HG03558 (cell line): ENCODE measurements at regions not wholly inside any gene's neighbourhood (a gene's known extent, or its start where the extent isn't known, plus 50 kb on each side); places are given as distances from the start of the nearest gene placed in this dataset.

Source experiments
- ATAC-seq: cut with Tn5 transposase; IDR thresholded peaks from one replicate; pipeline ENCODE4 v1.9.1; 2021; ENCODE audit warnings: moderate number of reproducible peaks; ENCODE audit not compliant: unreplicated experiment; ENCODE audit errors: extremely low read depth

- no peak for ATAC-seq
Measured at GRCh38 chr10:32174349-32174893, 118.2 kb upstream of the KIF5B start.

GRCh38 chr10:32171204-32171603 lies 115.0 kb upstream of the KIF5B start:
- ATAC-seq = no peak

GRCh38 chr10:32169556-32169955 lies 113.3 kb upstream of the KIF5B start:
- no peak for ATAC-seq

DNA sequence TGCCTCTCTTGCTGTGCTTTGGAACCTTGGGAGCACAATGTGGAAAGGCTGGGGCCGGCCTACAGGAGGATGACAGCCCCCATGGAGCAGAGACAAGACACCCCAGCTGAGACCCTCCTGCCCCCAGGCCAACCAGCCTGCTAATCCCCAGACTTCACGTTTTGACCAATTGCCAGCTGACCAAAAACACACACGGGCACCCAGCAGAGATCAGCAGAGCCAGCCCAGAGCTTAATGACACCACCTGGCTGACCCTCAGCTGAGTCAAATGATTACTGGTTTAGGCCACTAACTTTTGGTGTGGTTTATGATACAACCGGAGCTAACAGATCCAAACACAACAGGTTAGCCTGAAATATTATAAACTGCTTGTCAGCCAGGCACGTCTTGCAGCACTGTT lies 111.2 kb upstream of the KIF5B start:
- ATAC-seq = no peak

DNA sequence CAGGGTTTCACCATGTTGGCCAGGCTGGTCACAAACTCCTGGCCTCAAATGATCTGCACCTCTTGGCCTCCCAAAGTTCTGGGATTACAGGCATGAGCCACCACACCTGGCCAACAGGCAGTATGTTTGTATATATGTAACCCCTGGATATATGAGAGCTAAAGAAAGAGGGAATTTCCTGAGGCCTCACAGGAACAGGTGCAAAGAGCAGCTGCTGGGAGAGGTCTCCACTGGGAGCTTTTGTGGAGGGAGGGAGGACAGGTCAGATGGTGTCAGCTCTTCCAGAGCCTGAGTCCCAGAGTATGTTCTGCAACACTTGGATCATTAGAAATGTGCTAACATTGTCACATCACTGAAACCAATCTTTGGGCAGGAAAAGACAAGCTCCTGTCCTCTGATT lies 110.1 kb upstream of the KIF5B start:
- no peak for ATAC-seq

- ATAC-seq = no peak
Measured at GRCh38 chr10:32163762-32164148, 107.5 kb upstream of the KIF5B start.

DNA sequence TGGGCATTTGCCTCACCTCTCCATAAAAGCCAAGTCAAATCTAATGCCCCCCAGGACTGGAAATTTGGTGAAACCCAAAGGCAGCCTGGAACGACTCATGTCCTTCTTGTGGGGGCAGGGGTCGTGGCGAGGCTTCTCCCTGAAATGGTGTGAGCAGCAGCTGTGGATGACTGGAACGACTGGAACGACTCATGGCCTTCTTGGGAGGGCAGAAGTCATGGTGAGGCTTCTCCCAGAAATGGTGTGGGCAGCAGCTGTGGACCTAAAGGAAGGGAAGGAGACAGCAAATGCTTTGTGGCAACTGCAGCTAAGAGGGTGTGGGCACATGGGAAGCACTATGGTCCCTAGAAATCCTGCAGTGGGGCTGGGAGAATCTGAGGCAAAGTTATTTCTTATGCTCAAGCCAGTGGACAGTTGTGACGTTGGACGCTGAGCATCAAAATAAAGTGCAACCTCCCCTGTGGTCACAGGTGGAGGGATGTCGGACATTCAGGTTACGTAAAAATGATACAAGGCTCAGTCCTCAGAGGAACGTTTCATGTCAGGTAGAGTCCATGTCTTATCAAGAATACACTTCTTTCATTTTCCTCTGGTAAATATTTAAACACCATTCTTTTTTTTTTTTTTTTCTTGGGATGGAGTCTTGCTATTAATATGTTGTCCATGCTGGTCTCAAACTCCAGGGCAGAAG lies 107.0 kb upstream of the KIF5B start:
- ATAC-seq = no peak

DNA sequence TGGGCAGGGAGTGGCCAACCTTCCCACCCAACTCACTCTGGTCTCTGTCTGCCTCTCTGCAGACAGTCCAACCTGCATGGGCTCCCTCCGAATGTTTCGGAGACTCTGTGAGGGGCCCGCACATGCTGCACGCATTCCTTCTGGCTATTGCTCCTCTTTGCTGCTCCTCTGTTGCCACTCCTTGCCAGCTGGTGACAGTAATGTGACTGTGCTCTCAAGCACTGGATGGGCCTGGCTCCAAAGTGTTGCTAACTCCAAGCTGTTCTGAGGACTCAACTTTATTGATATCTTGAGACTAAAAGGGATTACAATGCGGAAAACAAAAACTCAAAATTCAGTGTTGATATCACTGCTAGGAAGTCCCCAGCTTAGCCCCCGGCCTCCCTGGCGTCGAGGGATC lies 105.4 kb upstream of the KIF5B start:
- no peak for ATAC-seq

- no peak for ATAC-seq
Measured at GRCh38 chr10:32160864-32161263, 104.6 kb upstream of the KIF5B start.

DNA sequence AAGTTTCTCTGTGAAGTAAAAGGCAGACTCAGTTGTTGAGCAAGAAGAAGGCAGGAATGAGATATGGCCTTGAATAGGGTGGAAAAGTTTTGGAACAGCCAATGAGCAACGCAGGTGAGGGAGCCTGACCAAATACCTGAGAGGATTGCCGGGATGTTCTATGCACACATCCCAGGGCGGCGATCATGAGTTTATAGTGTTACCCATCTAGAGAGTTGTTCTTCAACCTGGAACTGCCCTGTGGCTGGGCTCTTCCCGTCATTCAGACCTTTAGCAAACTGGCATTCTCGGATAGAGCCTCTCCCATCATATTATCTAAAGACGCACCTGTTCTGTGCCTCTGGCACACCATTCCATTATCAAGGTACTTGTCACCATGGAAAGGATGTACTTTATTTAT lies 103.0 kb upstream of the KIF5B start:
- no peak for ATAC-seq

DNA sequence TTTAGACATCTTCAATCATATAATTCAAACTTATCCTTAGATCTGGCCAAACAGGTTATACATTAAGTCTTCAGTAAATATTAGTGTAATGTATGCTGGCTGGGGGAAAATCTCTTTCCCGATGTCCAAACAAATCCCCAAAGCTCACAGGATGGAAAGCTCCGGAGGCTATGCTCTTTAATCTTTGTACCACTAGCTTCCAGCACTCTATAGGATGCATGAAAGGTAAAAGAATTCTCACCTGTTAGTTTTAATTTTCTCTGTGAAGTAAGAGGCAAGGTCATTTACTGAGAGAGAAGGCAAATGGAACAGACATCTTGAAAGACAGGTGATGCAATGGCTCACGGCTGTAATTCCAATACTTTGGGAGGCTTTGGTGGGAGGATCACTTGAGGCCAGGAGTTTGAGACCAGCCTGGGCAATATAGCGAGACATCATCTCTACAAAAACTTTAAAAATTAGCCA lies 99.8 kb upstream of the KIF5B start:
- no peak for ATAC-seq

DNA sequence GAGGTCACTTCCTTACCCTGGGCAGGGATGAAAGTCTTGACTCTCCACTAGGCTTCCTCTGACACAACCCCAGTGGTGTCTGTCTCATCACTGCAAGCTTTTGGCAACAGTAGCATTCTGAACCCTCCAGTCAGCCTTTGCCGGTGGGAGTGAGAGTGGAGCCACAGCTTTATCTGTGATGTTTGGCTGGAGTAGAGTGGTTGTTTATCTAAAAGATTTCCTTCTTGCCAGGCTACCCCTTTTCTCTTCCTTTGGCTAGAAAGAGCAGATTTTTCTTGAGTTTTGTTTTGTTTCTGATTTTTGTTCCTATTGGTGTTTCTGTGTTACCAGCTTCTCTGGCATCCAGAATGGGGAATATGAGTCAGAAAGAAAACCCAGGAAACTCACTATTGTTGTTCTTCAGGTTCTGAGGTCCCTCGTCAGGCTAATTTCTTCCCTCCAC lies 98.9 kb upstream of the KIF5B start:
- no peak for ATAC-seq

- no peak for ATAC-seq
Measured at GRCh38 chr10:32153931-32154330, 97.7 kb upstream of the KIF5B start.

DNA sequence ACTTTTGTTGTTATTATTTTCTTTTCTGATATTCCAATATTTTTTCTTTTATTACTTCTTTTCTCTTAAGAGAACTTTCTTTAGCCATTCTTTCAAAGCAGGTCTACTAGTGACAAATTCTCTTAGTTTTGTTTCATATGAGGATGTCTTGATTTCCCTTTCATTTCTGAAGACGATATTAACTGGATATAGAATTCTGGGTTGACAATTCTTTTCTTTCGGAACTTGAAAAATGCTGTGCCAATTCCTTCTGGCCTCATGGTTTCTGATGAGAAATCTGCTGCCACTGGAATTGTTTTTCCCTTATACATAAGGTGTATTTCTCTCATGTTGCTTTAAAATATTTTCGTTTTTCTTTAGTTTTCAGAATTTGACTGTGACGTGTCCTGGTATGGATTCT lies 97.0 kb upstream of the KIF5B start:
- no peak for ATAC-seq

DNA sequence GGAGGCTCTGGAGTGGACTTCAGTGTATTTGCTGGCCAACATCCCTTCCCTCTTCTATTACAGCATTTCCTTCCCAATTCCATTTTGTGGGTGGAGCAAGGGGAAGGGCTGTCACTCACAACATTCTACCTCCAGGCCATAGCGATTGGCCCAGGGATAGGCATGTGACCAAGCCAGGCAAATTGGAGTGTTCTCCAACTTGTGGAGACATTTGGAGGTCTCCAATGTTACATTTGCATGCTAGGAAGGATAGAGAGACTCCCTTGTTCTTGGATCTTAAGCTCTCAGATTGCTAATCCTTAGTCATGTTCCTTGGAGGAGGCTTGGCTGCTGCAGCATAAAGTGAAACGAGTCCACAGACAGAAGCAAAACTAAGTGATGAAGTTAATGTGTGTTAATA lies 95.6 kb upstream of the KIF5B start:
- ATAC-seq = no peak

GRCh38 chr10:32150532-32151101 lies 94.4 kb upstream of the KIF5B start:
- ATAC-seq = no peak

- ATAC-seq = peak; percentile 94
Measured at GRCh38 chr10:32149252-32149955, 93.2 kb upstream of the KIF5B start.

GRCh38 chr10:32148864-32149251 lies 92.6 kb upstream of the KIF5B start:
- no peak for ATAC-seq

DNA sequence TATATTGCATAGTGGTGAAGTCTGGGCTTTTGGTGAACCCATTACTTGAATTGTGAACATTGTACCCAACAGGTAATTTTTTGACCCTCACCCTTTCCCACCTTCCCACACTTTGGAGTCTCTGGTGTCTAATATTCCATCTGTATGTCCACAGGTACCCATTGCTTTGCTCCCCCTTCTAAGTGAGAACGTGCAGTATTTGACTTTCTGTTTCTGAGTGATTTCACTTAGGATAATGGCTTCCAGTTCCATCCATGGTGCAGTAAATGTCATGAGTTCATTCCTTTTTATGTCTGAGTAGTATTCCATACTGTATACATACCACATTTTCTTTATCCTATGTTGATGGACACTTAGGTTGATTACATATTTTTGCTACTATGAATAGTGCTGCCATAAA lies 91.5 kb upstream of the KIF5B start:
- no peak for ATAC-seq

- ATAC-seq = no peak
Measured at GRCh38 chr10:32146166-32146565, 89.9 kb upstream of the KIF5B start.
